A673 (cell line): ENCODE measurements at regions not wholly inside any gene's neighbourhood (a gene's known extent, or its start where the extent isn't known, plus 50 kb on each side); places are given as distances from the start of the nearest gene placed in this dataset.
"Not testable (repeated sequence)": the region's sequence is repeated elsewhere in the genome, so short reads cannot be mapped to it uniquely, and the experiment has no call there.

Experiments used
- BruUV-seq: library from RNA; stranded (reverse); fragments of 400-500 nt; replicated peaks from 2 replicates; lab custom pipeline; 2021; lab: Mats Ljungman, UMichigan
- CTCF ChIA-PET: fragments of 300-600 bp; sonication (Branson Sonifier 250); formaldehyde crosslinking; loops from one replicate; lab custom pipeline; 2022; ENCODE audit warnings: antibody characterized with exemption; lab: Charles Lee
- POLR2A ChIA-PET: fragments of 300-600 bp; sonication (Branson Sonifier 250); formaldehyde crosslinking; loops from one replicate; lab custom pipeline; 2022; ENCODE audit warnings: antibody characterized with exemption; ENCODE audit not compliant: low non-redundant PET; lab: Charles Lee
- DNase-seq: peaks from one replicate; pipeline ENCODE4 v3.0.0-alpha.2; 2015; ENCODE audit warnings: low spot score
- H3K27ac ChIP-seq: fragments of 200-600 bp; sonication (generic); 2 replicates; pipeline ENCODE4 v1.5.1; 2016; ENCODE audit warnings: mixed run types, low read depth, mild to moderate bottlenecking, mixed read lengths, antibody characterized with exemption, low read length; ENCODE audit not compliant: poor library complexity, severe bottlenecking
- H3K27me3 ChIP-seq: fragments of 200-600 bp; sonication (generic); replicated peaks from 2 replicates; pipeline ENCODE4 v1.6.1; 2017; ENCODE audit warnings: mixed run types, low read depth, mild to moderate bottlenecking, mixed read lengths, antibody characterized with exemption, low read length; ENCODE audit not compliant: insufficient read depth, poor library complexity
- H3K36me3 ChIP-seq: fragments of 200-600 bp; sonication (generic); 2 replicates; pipeline ENCODE4 v1.6.1; 2016; ENCODE audit warnings: mixed run types, mild to moderate bottlenecking, mixed read lengths, antibody characterized with exemption, low read length; ENCODE audit not compliant: insufficient read depth, poor library complexity, severe bottlenecking
- H3K4me1 ChIP-seq: fragments of 200-600 bp; sonication (generic); 2 replicates; pipeline ENCODE4 v1.6.1; 2017; ENCODE audit warnings: mixed run types, mild to moderate bottlenecking, mixed read lengths, antibody characterized with exemption, low read length; ENCODE audit not compliant: insufficient read depth, poor library complexity, severe bottlenecking
- H3K4me3 ChIP-seq: fragments of 200-600 bp; sonication (generic); 2 replicates; pipeline ENCODE4 v1.5.1; 2016; ENCODE audit warnings: low read depth, mixed run types, mild to moderate bottlenecking, mixed read lengths, low read length; ENCODE audit not compliant: poor library complexity, severe bottlenecking
- H3K9me3 ChIP-seq: fragments of 200-600 bp; sonication (generic); 2 replicates; pipeline ENCODE4 v1.6.1; 2016; ENCODE audit warnings: mixed run types, low read depth, mild to moderate bottlenecking, mixed read lengths, antibody characterized with exemption, low read length; ENCODE audit not compliant: poor library complexity, severe bottlenecking
- CTCF ChIP-seq: fragments of 300-800, 200-600 bp; sonication (generic); conservative IDR thresholded peaks from 2 replicates; pipeline ENCODE4 v1.5.1; 2017; ENCODE audit warnings: low read depth, mild to moderate bottlenecking, antibody characterized with exemption, low read length, moderate library complexity, mixed read lengths
- EZH2 ChIP-seq: fragments of 200-600 bp; sonication (generic); IDR thresholded peaks from 2 replicates; pipeline ENCODE4 v1.6.1; 2017; ENCODE audit warnings: borderline replicate concordance, low read depth, mild to moderate bottlenecking, mixed read lengths, antibody characterized with exemption, low read length; ENCODE audit not compliant: poor library complexity, severe bottlenecking
- intact Hi-C: fragments of 100-400 bp; cut with micrococcal nuclease; formaldehyde crosslinking; loops from one replicate; pipeline ENCODE4 v1.10.0; 2022; ENCODE audit not compliant: unreplicated experiment

DNA sequence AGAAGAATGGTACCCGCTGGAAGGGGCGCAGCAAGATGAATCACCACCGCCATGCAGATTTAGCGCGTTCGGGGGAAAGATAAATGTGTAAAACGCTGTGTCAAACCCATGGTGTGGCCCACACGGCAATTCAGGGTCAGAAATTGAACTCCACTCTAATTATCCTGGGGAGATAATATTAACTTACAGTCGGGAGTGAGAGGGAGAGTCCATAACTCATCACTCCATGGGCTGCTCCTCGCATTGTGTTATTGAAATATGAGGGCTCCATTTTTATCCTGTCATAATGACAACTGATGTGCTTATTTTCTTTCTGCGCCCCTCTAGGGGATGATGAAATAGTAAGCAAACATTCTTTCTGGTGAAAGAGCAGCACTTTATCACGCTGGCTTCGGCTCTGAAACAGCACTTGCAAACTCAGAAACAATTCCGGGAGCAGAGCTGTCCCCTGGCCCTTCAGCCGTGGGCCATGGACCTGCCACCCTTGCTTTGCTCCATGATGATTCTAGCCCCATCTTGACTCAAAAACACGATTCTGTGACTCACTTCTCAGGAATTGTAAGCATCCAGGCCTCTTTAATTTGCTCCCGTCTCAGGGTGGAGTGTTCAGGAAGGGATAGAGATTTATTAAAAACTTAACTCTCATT lies 431.6 kb downstream of the IRX1 start:
- BruUV-seq, result no TSS peak
- Histone ChIP-seq H3K9me3 (peaks cover 40% of the 10 kb centered on the region), H3K27me3 (no peaks in the 10 kb centered on the region), H3K4me1 (no peaks in the 10 kb centered on the region), H3K36me3 (no peaks in the 10 kb centered on the region), H3K4me3 (no peak overlapping the region), H3K27ac (no peak overlapping the region)
- intact Hi-C loops, result no loop called here
- ChIA-PET CTCF (no interaction called here), POLR2A (no interaction called here)
- TF ChIP-seq EZH2 (no peak), CTCF (no peak)
- no peak for DNase-seq

DNA sequence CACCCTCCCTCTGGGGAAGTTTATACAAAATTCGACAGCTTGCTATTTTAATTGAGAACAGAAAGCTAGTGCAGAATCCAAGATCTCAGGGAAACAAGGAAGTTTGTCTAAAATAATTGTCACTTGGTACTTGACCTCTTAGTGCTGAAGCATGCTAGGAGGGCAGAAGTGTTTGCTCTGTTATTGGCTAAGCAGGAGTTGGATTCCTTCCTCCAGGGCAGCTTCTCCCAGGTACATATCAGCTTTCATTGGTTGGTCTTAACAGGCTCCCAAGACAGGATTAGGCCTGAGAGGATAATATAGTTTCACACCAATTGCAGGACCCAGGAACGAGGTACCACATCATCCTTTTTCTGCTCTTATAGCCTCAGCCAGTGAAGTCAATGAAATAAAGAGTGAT lies 432.8 kb downstream of the IRX1 start:
- Histone ChIP-seq H3K4me1 (no peaks in the 10 kb centered on the region), H3K4me3 (no peak overlapping the region), H3K27ac (no peak overlapping the region), H3K9me3 (peaks cover 40% of the 10 kb centered on the region), H3K27me3 (no peaks in the 10 kb centered on the region), H3K36me3 (no peaks in the 10 kb centered on the region)
- intact Hi-C loops, result no loop called here
- TF ChIP-seq CTCF, result no peak
- no peak for TF ChIP-seq EZH2
- ChIA-PET CTCF (no interaction called here), POLR2A (no interaction called here)
- BruUV-seq, result no TSS peak
- DNase-seq, result no peak

DNA sequence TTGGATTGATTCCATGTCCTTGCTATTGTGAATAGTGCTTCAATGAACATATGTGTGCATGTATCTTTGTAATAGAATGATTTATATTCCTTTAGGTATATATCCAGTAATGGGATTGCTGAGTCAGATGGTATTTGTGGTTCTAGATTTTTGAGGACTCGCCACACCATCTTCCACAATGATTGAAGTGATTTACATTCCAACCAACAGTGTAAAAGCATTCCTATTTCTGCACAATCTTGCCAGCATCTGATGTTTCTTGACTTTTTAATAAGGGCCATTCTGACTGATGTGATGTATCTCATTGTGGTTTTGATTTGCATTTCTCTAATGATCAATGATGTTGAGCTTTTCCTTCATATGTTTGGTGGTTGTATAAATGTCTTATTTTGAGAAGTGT lies 437.9 kb downstream of the IRX1 start:
- H3K4me1 ChIP-seq, POLR2A ChIA-PET, H3K27me3 ChIP-seq, BruUV-seq, H3K36me3 ChIP-seq, intact Hi-C loops, H3K4me3 ChIP-seq, H3K27ac ChIP-seq, DNase-seq, CTCF ChIA-PET: not testable (repeated sequence)
- H3K9me3 ChIP-seq, result peaks cover 36% of the 10 kb centered on the region

DNA sequence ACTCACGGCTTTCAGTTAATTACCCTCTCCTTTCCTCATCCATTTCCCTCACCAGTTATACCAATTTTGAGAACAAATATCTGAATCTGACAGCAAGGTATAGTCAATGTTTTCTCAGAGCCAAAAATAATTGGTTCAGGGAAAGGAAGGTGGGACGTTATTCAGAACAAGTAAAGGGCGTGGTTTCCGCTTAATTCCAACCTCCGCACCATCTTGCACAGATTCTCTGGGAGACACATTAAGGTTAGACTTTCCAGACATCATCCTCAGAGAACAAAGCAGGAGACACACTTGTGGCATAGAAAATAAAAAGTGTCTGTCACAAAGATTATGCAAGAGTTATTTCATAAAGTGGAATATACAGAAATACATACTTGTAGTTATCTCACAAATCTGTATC lies 441.2 kb downstream of the IRX1 start:
- H3K36me3 ChIP-seq, result no peaks in the 10 kb centered on the region
- intact Hi-C loops, result no loop called here
- peaks cover 39% of the 10 kb centered on the region for H3K9me3 ChIP-seq
- no peak overlapping the region for H3K4me3 ChIP-seq
- BruUV-seq, result no TSS peak
- ChIA-PET CTCF (no interaction called here), POLR2A (no interaction called here)
- no peak for TF ChIP-seq EZH2
- TF ChIP-seq CTCF, result no peak
- DNase-seq, result no peak
- H3K27me3 ChIP-seq, result no peaks in the 10 kb centered on the region
- no peak overlapping the region for H3K27ac ChIP-seq
- no peaks in the 10 kb centered on the region for H3K4me1 ChIP-seq
